Activated T-cell treated with anti-CD3 and anti-CD28 coated beads, Interleukin-2, amount 50 U/mL, for 72 hours (primary cell): ENCODE measurements at regions not wholly inside any gene's neighbourhood (a gene's known extent, or its start where the extent isn't known, plus 50 kb on each side); places are given as distances from the start of the nearest gene placed in this dataset.
"Not testable (repeated sequence)": the region's sequence is repeated elsewhere in the genome, so short reads cannot be mapped to it uniquely, and the experiment has no call there.

Experiments
- ATAC-seq, 2 donors: fragments of 150-1000 bp; cut with Tn5 transposase; replicated peaks in 1 of 2; 2 replicates each; pipeline ENCODE4 v1.10.0; 2021; ENCODE audit warnings: moderate library complexity in 2 of 2, mild to moderate bottlenecking in 1 of 2
- DNase-seq, 2 donors: peaks; one replicate each; pipeline ENCODE4 v3.0.0; 2021 to 2022; ENCODE audit warnings: mixed read lengths in 1 of 2
- H3K27ac Mint-ChIP-seq: one replicate; pipeline ENCODE4 v1.8.0; 2022; ENCODE audit warnings: mild to moderate bottlenecking, moderate library complexity, mixed read lengths
- H3K27me3 Mint-ChIP-seq: one replicate; pipeline ENCODE4 v1.8.0; 2022; ENCODE audit warnings: low read depth, mixed read lengths
- H3K36me3 Mint-ChIP-seq, 2 donors: one replicate each; pipeline ENCODE4 v1.8.0; 2022; ENCODE audit warnings: mixed read lengths in 2 of 2, mild to moderate bottlenecking in 1 of 2; ENCODE audit not compliant: insufficient read depth in 2 of 2
- H3K4me1 Mint-ChIP-seq: one replicate; pipeline ENCODE4 v1.8.0; 2022; ENCODE audit warnings: low read depth, mixed read lengths
- H3K4me3 Mint-ChIP-seq, 2 donors: one replicate each; pipeline ENCODE4 v1.8.0; 2022; ENCODE audit warnings: mild to moderate bottlenecking in 2 of 2, mixed read lengths in 2 of 2, moderate library complexity in 2 of 2
- H3K9me3 Mint-ChIP-seq, 2 donors: one replicate each; pipeline ENCODE4 v1.8.0; 2022; ENCODE audit warnings: mixed read lengths in 2 of 2

- Mint-ChIP-seq H3K4me1 (no peaks in the 10 kb centered on the region), H3K36me3 (no peaks in the 10 kb centered on the region), H3K27me3 (no peaks in the 10 kb centered on the region), H3K9me3 (peaks cover 5 to 8% of the 10 kb centered on the region in 2 donors), H3K4me3 (no peak overlapping the region), H3K27ac (no peak overlapping the region)
- no peak for DNase-seq
- ATAC-seq = no peak
These were observed 875.7 kb upstream of the ANO3 start for GRCh38 chr11:25456211-25456610.

GRCh38 chr11:25483915-25484635, 847.9 kb upstream of the ANO3 start:
- H3K4me1 Mint-ChIP-seq = no peaks in the 10 kb centered on the region
- DNase-seq = no peak
- no peak overlapping the region for H3K4me3 Mint-ChIP-seq
- H3K36me3 Mint-ChIP-seq = no peaks in the 10 kb centered on the region
- no peak overlapping the region for H3K27ac Mint-ChIP-seq
- ATAC-seq = no peak
- H3K27me3 Mint-ChIP-seq = no peaks in the 10 kb centered on the region
- peaks cover 0 to 8% of the 10 kb centered on the region in 2 donors for H3K9me3 Mint-ChIP-seq

- no peaks in the 10 kb centered on the region for H3K36me3 Mint-ChIP-seq
- H3K9me3 Mint-ChIP-seq = peaks cover 0 to 8% of the 10 kb centered on the region in 2 donors
- no peak overlapping the region for H3K27ac Mint-ChIP-seq
- DNase-seq = no peak
- no peaks in the 10 kb centered on the region for H3K4me1 Mint-ChIP-seq
- H3K4me3 Mint-ChIP-seq = no peak overlapping the region
- H3K27me3 Mint-ChIP-seq = no peaks in the 10 kb centered on the region
- ATAC-seq = no peak
These were observed 846.6 kb upstream of the ANO3 start for GRCh38 chr11:25485315-25485714.

GRCh38 chr11:25486338-25486737, 845.6 kb upstream of the ANO3 start:
- peaks cover 2 to 11% of the 10 kb centered on the region in 2 donors for H3K9me3 Mint-ChIP-seq
- not testable (repeated sequence) for H3K27ac Mint-ChIP-seq, H3K36me3 Mint-ChIP-seq, H3K27me3 Mint-ChIP-seq, H3K4me1 Mint-ChIP-seq, DNase-seq, H3K4me3 Mint-ChIP-seq, ATAC-seq

- H3K9me3 Mint-ChIP-seq, H3K4me3 Mint-ChIP-seq, H3K27me3 Mint-ChIP-seq, H3K4me1 Mint-ChIP-seq, ATAC-seq, DNase-seq, H3K27ac Mint-ChIP-seq, H3K36me3 Mint-ChIP-seq: not testable (repeated sequence)
These were observed 843.8 kb upstream of the ANO3 start for GRCh38 chr11:25488176-25488575.

DNA sequence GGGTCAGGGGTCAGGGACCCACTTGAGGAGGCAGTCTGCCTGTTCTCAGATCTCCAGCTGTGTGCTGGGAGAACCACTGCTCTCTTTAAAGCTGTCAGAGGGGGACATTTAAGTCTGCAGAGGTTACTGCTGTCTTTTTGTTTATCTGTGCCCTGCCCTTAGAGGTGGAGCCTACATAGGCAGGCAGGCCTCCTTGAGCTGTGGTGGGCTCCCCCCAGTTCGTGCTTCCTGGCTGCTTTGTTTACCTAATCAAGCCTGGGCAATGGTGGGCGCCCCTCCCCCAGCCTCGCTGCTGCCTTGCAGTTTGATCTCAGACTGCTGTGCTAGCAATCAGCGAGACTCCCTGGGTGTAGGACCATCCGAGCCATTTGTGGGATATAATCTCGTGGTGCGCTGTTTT, 830.5 kb upstream of the ANO3 start:
- H3K9me3 Mint-ChIP-seq = peaks cover 3 to 10% of the 10 kb centered on the region in 2 donors
- not testable (repeated sequence) for H3K36me3 Mint-ChIP-seq, ATAC-seq, DNase-seq, H3K4me3 Mint-ChIP-seq, H3K27me3 Mint-ChIP-seq, H3K27ac Mint-ChIP-seq, H3K4me1 Mint-ChIP-seq

DNA sequence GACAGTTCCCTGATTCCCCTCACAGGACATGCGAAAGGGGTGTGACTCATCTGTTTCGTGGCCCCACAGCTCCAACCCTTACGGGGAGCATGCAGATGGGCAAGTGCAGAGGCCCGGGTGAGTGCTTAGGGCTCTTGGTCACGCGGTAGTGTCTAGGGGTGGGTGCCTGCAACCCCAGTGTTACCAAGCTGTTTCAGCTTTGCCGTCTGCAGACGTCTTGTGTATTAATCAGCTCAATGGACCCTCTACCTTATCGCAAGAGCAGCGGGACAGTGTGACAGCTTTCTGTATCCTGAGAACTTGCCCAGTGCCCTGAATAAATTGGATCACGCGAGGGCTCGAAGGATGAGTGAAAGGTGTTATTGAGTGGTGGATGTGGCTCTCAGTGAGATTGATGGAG, 816.4 kb upstream of the ANO3 start:
- DNase-seq (no peak), ATAC-seq (no peak)
- Mint-ChIP-seq H3K27ac (no peak overlapping the region), H3K9me3 (peaks cover 4 to 12% of the 10 kb centered on the region in 2 donors), H3K36me3 (no peaks in the 10 kb centered on the region), H3K27me3 (no peaks in the 10 kb centered on the region), H3K4me1 (no peaks in the 10 kb centered on the region), H3K4me3 (no peak overlapping the region)

DNA sequence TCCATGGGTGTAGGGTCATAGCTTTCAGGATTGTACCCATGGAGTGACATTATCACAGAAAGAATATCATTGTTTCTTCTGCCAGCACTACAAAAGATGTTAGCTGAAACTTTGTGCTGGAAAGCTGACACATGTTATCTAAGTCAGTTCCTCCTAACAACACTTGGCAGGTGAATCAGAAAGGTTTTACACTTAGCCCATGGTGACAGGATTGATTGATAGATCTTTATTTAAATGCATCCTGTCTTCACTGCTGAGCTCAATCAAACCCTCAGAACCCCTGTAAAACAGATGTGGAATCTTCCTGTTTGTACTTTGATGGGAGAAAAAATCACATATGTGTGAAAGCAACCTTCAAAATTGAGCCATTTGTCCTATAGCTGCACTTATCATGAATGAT, 811.5 kb upstream of the ANO3 start:
- no peaks in the 10 kb centered on the region for H3K27me3 Mint-ChIP-seq

GRCh38 chr11:25527841-25528240, 804.1 kb upstream of the ANO3 start:
- H3K27me3 Mint-ChIP-seq = no peaks in the 10 kb centered on the region
- no peak for ATAC-seq
- H3K27ac Mint-ChIP-seq = no peak overlapping the region
- DNase-seq = no peak
- H3K4me3 Mint-ChIP-seq = no peak overlapping the region
- H3K36me3 Mint-ChIP-seq = no peaks in the 10 kb centered on the region
- H3K9me3 Mint-ChIP-seq = no peaks in the 10 kb centered on the region
- H3K4me1 Mint-ChIP-seq = no peaks in the 10 kb centered on the region

More for the DNA sequence above, 811.5 kb upstream of the ANO3 start:
- H3K4me1 Mint-ChIP-seq = no peaks in the 10 kb centered on the region
- DNase-seq (no peak), ATAC-seq (no peak)
- H3K4me3 Mint-ChIP-seq = no peak overlapping the region
- peaks cover 1 to 8% of the 10 kb centered on the region in 2 donors for H3K9me3 Mint-ChIP-seq
- no peaks in the 10 kb centered on the region for H3K36me3 Mint-ChIP-seq
- H3K27ac Mint-ChIP-seq = no peak overlapping the region

DNA sequence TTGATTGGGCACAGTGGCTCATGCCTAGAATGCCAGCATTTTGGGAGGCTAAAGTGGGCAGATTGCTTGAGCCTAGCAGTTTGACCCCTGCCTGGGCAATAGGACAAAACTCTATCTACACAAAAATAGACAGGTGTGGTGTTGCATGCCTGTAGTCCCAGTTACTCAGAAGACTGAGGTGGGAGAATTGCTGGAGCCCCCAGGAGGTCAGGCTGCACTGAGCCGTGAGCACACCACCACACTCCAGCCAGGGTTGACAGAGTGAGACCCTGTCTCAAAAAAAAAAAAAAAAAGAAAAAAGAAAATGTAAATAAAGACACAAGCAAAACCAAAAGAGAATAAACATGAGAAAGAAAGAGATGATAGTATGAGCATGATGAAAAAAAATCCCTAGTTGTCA, 802.4 kb upstream of the ANO3 start:
- H3K9me3 Mint-ChIP-seq = no peaks in the 10 kb centered on the region
- DNase-seq (no peak), ATAC-seq (no peak)
- H3K27me3 Mint-ChIP-seq = no peaks in the 10 kb centered on the region
- no peaks in the 10 kb centered on the region for H3K4me1 Mint-ChIP-seq
- H3K36me3 Mint-ChIP-seq = no peaks in the 10 kb centered on the region
- H3K27ac Mint-ChIP-seq = no peak overlapping the region
- no peak overlapping the region for H3K4me3 Mint-ChIP-seq

GRCh38 chr11:25535467-25536272, 796.3 kb upstream of the ANO3 start:
- no peak for ATAC-seq
- Mint-ChIP-seq H3K4me1 (no peaks in the 10 kb centered on the region), H3K36me3 (no peaks in the 10 kb centered on the region), H3K9me3 (peaks cover 0 to 2% of the 10 kb centered on the region in 2 donors), H3K27me3 (no peaks in the 10 kb centered on the region), H3K4me3 (no peak overlapping the region), H3K27ac (no peak overlapping the region)
- no peak for DNase-seq

DNA sequence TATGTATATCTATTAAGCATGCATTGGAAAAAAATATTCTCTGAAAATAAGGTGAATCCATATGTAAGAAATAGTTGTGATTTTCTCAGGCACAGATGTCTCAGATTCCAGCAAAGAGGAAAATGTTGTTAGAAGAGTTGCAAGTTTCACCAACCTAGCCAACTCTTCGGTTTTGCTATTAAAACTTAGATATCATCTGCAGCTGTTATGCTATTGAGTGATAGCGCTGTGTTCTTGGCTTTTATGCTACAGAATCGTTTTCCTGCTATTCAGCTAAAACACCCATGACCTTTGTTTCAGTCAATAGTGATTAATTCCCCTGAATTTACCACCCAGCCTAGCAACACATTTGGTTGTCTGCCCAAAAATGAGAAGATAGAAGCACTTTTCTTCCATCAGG, 795.6 kb upstream of the ANO3 start:
- DNase-seq = no peak
- no peaks in the 10 kb centered on the region for H3K36me3 Mint-ChIP-seq
- no peak overlapping the region for H3K27ac Mint-ChIP-seq
- H3K27me3 Mint-ChIP-seq = no peaks in the 10 kb centered on the region
- no peaks in the 10 kb centered on the region for H3K4me1 Mint-ChIP-seq
- H3K4me3 Mint-ChIP-seq = no peak overlapping the region
- ATAC-seq = no peak
- peaks cover 0 to 2% of the 10 kb centered on the region in 2 donors for H3K9me3 Mint-ChIP-seq

- Mint-ChIP-seq H3K27me3 (no peaks in the 10 kb centered on the region), H3K4me1 (no peaks in the 10 kb centered on the region), H3K36me3 (no peaks in the 10 kb centered on the region), H3K9me3 (peaks cover 0 to 2% of the 10 kb centered on the region in 2 donors), H3K4me3 (no peak overlapping the region), H3K27ac (no peak overlapping the region)
- DNase-seq (no peak), ATAC-seq (no peak)
These were observed 794.5 kb upstream of the ANO3 start for GRCh38 chr11:25537393-25537792.
